ENCODE measurements at regions not wholly inside any gene's neighbourhood (a gene's known extent, or its start where the extent isn't known, plus 50 kb on each side); places are given as distances from the start of the nearest gene placed in this dataset.

GRCh38 chr6:27178407-27178730 lies 69.1 kb upstream of the PRSS16 start:
- TF ChIP-seq POLR2A (IDR thresholded peaks at IDR 0.05; ENCODE audit: extremely low read depth, insufficient read length) = no peak
- TF ChIP-seq, protein P1, sequence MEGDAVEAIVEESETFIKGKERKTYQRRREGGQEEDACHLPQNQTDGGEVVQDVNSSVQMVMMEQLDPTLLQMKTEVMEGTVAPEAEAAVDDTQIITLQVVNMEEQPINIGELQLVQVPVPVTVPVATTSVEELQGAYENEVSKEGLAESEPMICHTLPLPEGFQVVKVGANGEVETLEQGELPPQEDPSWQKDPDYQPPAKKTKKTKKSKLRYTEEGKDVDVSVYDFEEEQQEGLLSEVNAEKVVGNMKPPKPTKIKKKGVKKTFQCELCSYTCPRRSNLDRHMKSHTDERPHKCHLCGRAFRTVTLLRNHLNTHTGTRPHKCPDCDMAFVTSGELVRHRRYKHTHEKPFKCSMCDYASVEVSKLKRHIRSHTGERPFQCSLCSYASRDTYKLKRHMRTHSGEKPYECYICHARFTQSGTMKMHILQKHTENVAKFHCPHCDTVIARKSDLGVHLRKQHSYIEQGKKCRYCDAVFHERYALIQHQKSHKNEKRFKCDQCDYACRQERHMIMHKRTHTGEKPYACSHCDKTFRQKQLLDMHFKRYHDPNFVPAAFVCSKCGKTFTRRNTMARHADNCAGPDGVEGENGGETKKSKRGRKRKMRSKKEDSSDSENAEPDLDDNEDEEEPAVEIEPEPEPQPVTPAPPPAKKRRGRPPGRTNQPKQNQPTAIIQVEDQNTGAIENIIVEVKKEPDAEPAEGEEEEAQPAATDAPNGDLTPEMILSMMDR (IDR thresholded peaks at IDR 0.05; ENCODE audit: low read depth, low read length) = no peak
- TF ChIP-seq, protein P2, sequence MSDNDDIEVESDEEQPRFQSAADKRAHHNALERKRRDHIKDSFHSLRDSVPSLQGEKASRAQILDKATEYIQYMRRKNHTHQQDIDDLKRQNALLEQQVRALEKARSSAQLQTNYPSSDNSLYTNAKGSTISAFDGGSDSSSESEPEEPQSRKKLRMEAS (IDR thresholded peaks at IDR 0.05; ENCODE audit: low read depth, low read length) = no peak

Measured in NB4 (cell line).